Tibial nerve (tissue), 4 donors: ENCODE measurements at regions not wholly inside any gene's neighbourhood (a gene's known extent, or its start where the extent isn't known, plus 50 kb on each side); places are given as distances from the start of the nearest gene placed in this dataset.

Experiments used
- DNase-seq, 2 donors: peaks; one replicate each; pipeline ENCODE4 v3.0.0-alpha.2; 2019; ENCODE audit warnings: low spot score in 2 of 2
- H3K27ac ChIP-seq, 4 donors: fragments of 200-600 bp; sonication (generic) in 3 of 4; one replicate each; pipeline ENCODE4 v1.5.1; 2017 to 2019; ENCODE audit warnings: mild to moderate bottlenecking in 1 of 4
- H3K27me3 ChIP-seq, 2 donors: fragments of 200-600 bp; sonication (generic) in 1 of 2; one replicate each; pipeline versions ENCODE4 v1.5.1 to v1.6.0; 2017 to 2019
- H3K36me3 ChIP-seq, 3 donors: fragments of 200-600 bp; sonication (generic); one replicate each; pipeline ENCODE4 v1.5.1; 2018 to 2019
- H3K4me1 ChIP-seq, 4 donors: fragments of 200-600 bp; sonication (generic) in 3 of 4; one replicate each; pipeline ENCODE4 v1.5.1; 2017 to 2019
- H3K4me3 ChIP-seq, 4 donors: fragments of 200-600 bp; sonication (generic) in 3 of 4; one replicate each; pipeline ENCODE4 v1.5.1; 2017 to 2019; ENCODE audit warnings: mild to moderate bottlenecking in 1 of 4, moderate library complexity in 1 of 4
- H3K9me3 ChIP-seq, 4 donors: fragments of 200-600 bp; sonication (generic) in 3 of 4; one replicate each; pipeline ENCODE4 v1.5.1; 2017 to 2019
- CTCF ChIP-seq, 5 experiments: fragments of 200-600 bp in 3 of 5; fragments of 450-650 bp in 2 of 5; sonication (generic) in 3 of 5; IDR thresholded peaks; one replicate each; pipeline ENCODE4 v1.5.1; 2016 to 2019; ENCODE audit warnings: antibody characterized with exemption in 5 of 5, mild to moderate bottlenecking in 3 of 5, moderate library complexity in 2 of 5
- EP300 ChIP-seq, 2 donors: sonication (generic); formaldehyde crosslinking; IDR thresholded peaks; one replicate each; pipeline ENCODE4 v1.6.1; 2017; ENCODE audit warnings: antibody characterized with exemption in 2 of 2, mild to moderate bottlenecking in 1 of 2
- POLR2A ChIP-seq, 2 donors: fragments of 450-650 bp; IDR thresholded peaks; one replicate each; pipeline ENCODE4 v1.6.1; 2017; ENCODE audit warnings: antibody characterized with exemption in 2 of 2, mild to moderate bottlenecking in 2 of 2, moderate library complexity in 2 of 2
- WGBS, 2 donors: methylation state at CpG; one replicate each; pipeline ENCODE4 v1.1.5; 2018; 5-methylcytosine and 5-hydroxymethylcytosine counted together

GRCh38 chr6:144845186-144845585, 560.1 kb downstream of the UTRN start:
- no peak for DNase-seq
- Histone ChIP-seq H3K9me3 (no peaks in the 10 kb centered on the region), H3K4me3 (no peak overlapping the region), H3K36me3 (peaks cover 3 to 62% (median 9%) of the 10 kb centered on the region in 3 donors), H3K4me1 (peaks cover 0 to 18% (median 4%) of the 10 kb centered on the region in 4 donors), H3K27ac (no peak overlapping the region), H3K27me3 (no peaks in the 10 kb centered on the region)
- TF ChIP-seq EP300 (IDR thresholded peaks at IDR 0.05): no peak
- no peak for TF ChIP-seq POLR2A (IDR thresholded peaks at IDR 0.05)
- no peak for TF ChIP-seq CTCF (IDR thresholded peaks at IDR 0.05)

- Histone ChIP-seq H3K27ac (peak overlapping the region in 1 of 4 donors; percentile 4), H3K4me1 (peaks cover 0 to 18% (median 4%) of the 10 kb centered on the region in 4 donors), H3K4me3 (no peak overlapping the region), H3K27me3 (no peaks in the 10 kb centered on the region), H3K9me3 (no peaks in the 10 kb centered on the region), H3K36me3 (peaks cover 0 to 59% (median 0%) of the 10 kb centered on the region in 3 donors)
- no peak for TF ChIP-seq EP300 (IDR thresholded peaks at IDR 0.05)
- TF ChIP-seq POLR2A (IDR thresholded peaks at IDR 0.05): no peak
- no peak for TF ChIP-seq CTCF (IDR thresholded peaks at IDR 0.05)
- WGBS, 2 donors: 67 to 72% methylated on average over 2 of the region's 2 CpGs
- no peak for DNase-seq
Measured at GRCh38 chr6:144847916-144848315, 562.8 kb downstream of the UTRN start.

GRCh38 chr6:144849920-144850319, 564.8 kb downstream of the UTRN start:
- WGBS, 2 donors: 84 to 91% methylated on average over 2 of the region's 2 CpGs
- Histone ChIP-seq H3K9me3 (no peaks in the 10 kb centered on the region), H3K27ac (no peak overlapping the region), H3K4me1 (peaks cover 0 to 14% (median 4%) of the 10 kb centered on the region in 4 donors), H3K27me3 (no peaks in the 10 kb centered on the region), H3K4me3 (no peak overlapping the region), H3K36me3 (peaks cover 0 to 56% (median 0%) of the 10 kb centered on the region in 3 donors)
- TF ChIP-seq POLR2A (IDR thresholded peaks at IDR 0.05) (no peak), CTCF (IDR thresholded peaks at IDR 0.05) (no peak), EP300 (IDR thresholded peaks at IDR 0.05) (no peak)
- DNase-seq: no peak

GRCh38 chr6:144853603-144854002, 568.5 kb downstream of the UTRN start:
- peaks cover 0 to 46% (median 0%) of the 10 kb centered on the region in 3 donors for H3K36me3 ChIP-seq
- no peak overlapping the region for H3K4me3 ChIP-seq
- H3K27ac ChIP-seq: no peak overlapping the region
- H3K27me3 ChIP-seq: no peaks in the 10 kb centered on the region
- 80 to 84% methylated on average over 4 of the region's 4 CpGs for WGBS, 2 donors
- no peaks in the 10 kb centered on the region for H3K9me3 ChIP-seq
- no peaks in the 10 kb centered on the region for H3K4me1 ChIP-seq
- no peak for DNase-seq
- TF ChIP-seq CTCF (IDR thresholded peaks at IDR 0.05) (no peak), POLR2A (IDR thresholded peaks at IDR 0.05) (no peak), EP300 (IDR thresholded peaks at IDR 0.05) (no peak)

GRCh38 chr6:144854654-144855053, 569.5 kb downstream of the UTRN start:
- DNase-seq: no peak
- Histone ChIP-seq H3K27ac (no peak overlapping the region), H3K27me3 (no peaks in the 10 kb centered on the region), H3K36me3 (peaks cover 0 to 36% (median 0%) of the 10 kb centered on the region in 3 donors), H3K9me3 (no peaks in the 10 kb centered on the region), H3K4me3 (no peak overlapping the region), H3K4me1 (no peaks in the 10 kb centered on the region)
- 66 to 67% methylated on average over 1 of the region's 1 CpG for WGBS, 2 donors
- TF ChIP-seq EP300 (IDR thresholded peaks at IDR 0.05) (no peak), POLR2A (IDR thresholded peaks at IDR 0.05) (no peak)

- Histone ChIP-seq H3K4me1 (no peaks in the 10 kb centered on the region), H3K27me3 (no peaks in the 10 kb centered on the region), H3K9me3 (no peaks in the 10 kb centered on the region), H3K36me3 (peaks cover 0 to 29% (median 0%) of the 10 kb centered on the region in 3 donors), H3K4me3 (no peak overlapping the region), H3K27ac (no peak overlapping the region)
- TF ChIP-seq POLR2A (IDR thresholded peaks at IDR 0.05) (no peak), CTCF (IDR thresholded peaks at IDR 0.05) (no peak), EP300 (IDR thresholded peaks at IDR 0.05) (no peak)
- no peak for DNase-seq
Measured at GRCh38 chr6:144855375-144855774, 570.2 kb downstream of the UTRN start.
